ENCODE measurements at regions not wholly inside any gene's neighbourhood (a gene's known extent, or its start where the extent isn't known, plus 50 kb on each side); places are given as distances from the start of the nearest gene placed in this dataset.

GRCh38 chr2:133829450-133830020, 261.3 kb upstream of the NCKAP5 start:
- no peaks in the 10 kb centered on the region for H3K9me3 ChIP-seq (ENCODE audit: control insufficient read depth, insufficient read depth, low read length)
- no peaks in the 10 kb centered on the region for H3K36me3 ChIP-seq (ENCODE audit: insufficient read depth, low read length)
- H3K9ac ChIP-seq (ENCODE audit: low read depth, low read length) = no peak overlapping the region
- H3K4me1 ChIP-seq (ENCODE audit: insufficient read depth, low read length) = no peaks in the 10 kb centered on the region

GRCh38 chr2:133833746-133834145, 265.5 kb upstream of the NCKAP5 start:
- H3K4me1 ChIP-seq (ENCODE audit: insufficient read depth, low read length) = no peaks in the 10 kb centered on the region
- no peaks in the 10 kb centered on the region for H3K36me3 ChIP-seq (ENCODE audit: insufficient read depth, low read length)
- no peaks in the 10 kb centered on the region for H3K9me3 ChIP-seq (ENCODE audit: control insufficient read depth, insufficient read depth, low read length)
- H3K9ac ChIP-seq (ENCODE audit: low read depth, low read length) = no peak overlapping the region

- Histone ChIP-seq H3K9ac (ENCODE audit: low read depth, low read length) (no peak overlapping the region), H3K36me3 (ENCODE audit: insufficient read depth, low read length) (no peaks in the 10 kb centered on the region), H3K9me3 (ENCODE audit: control insufficient read depth, insufficient read depth, low read length) (no peaks in the 10 kb centered on the region), H3K4me1 (ENCODE audit: insufficient read depth, low read length) (no peaks in the 10 kb centered on the region)
Measured at GRCh38 chr2:133835821-133836619, 267.8 kb upstream of the NCKAP5 start.

- no peaks in the 10 kb centered on the region for H3K36me3 ChIP-seq (ENCODE audit: insufficient read depth, low read length)
- no peaks in the 10 kb centered on the region for H3K4me1 ChIP-seq (ENCODE audit: insufficient read depth, low read length)
- no peak overlapping the region for H3K9ac ChIP-seq (ENCODE audit: low read depth, low read length)
- no peaks in the 10 kb centered on the region for H3K9me3 ChIP-seq (ENCODE audit: control insufficient read depth, insufficient read depth, low read length)
Measured at GRCh38 chr2:133836691-133837345, 268.6 kb upstream of the NCKAP5 start.

GRCh38 chr2:133837441-133838094, 269.3 kb upstream of the NCKAP5 start:
- H3K36me3 ChIP-seq (ENCODE audit: insufficient read depth, low read length) = no peaks in the 10 kb centered on the region
- H3K9me3 ChIP-seq (ENCODE audit: control insufficient read depth, insufficient read depth, low read length) = no peaks in the 10 kb centered on the region
- no peaks in the 10 kb centered on the region for H3K4me1 ChIP-seq (ENCODE audit: insufficient read depth, low read length)
- H3K9ac ChIP-seq (ENCODE audit: low read depth, low read length) = no peak overlapping the region

- peaks cover 3% of the 10 kb centered on the region; the same call in 1 of the 2 replicates for H3K4me1 ChIP-seq (ENCODE audit: insufficient read depth, low read length)
- no peaks in the 10 kb centered on the region for H3K36me3 ChIP-seq (ENCODE audit: insufficient read depth, low read length)
- H3K9me3 ChIP-seq (ENCODE audit: control insufficient read depth, insufficient read depth, low read length) = no peaks in the 10 kb centered on the region
- no peak overlapping the region for H3K9ac ChIP-seq (ENCODE audit: low read depth, low read length)
Measured at GRCh38 chr2:133838642-133839365, 270.5 kb upstream of the NCKAP5 start.

GRCh38 chr2:133839677-133840076, 271.4 kb upstream of the NCKAP5 start:
- H3K36me3 ChIP-seq (ENCODE audit: insufficient read depth, low read length) = no peaks in the 10 kb centered on the region
- H3K9me3 ChIP-seq (ENCODE audit: control insufficient read depth, insufficient read depth, low read length) = no peaks in the 10 kb centered on the region
- H3K9ac ChIP-seq (ENCODE audit: low read depth, low read length) = no peak overlapping the region
- H3K4me1 ChIP-seq (ENCODE audit: insufficient read depth, low read length) = peaks cover 3% of the 10 kb centered on the region; the same call in 1 of the 2 replicates

- Histone ChIP-seq H3K4me1 (ENCODE audit: insufficient read depth, low read length) (peaks cover 3% of the 10 kb centered on the region; the same call in 1 of the 2 replicates), H3K9ac (ENCODE audit: low read depth, low read length) (no peak overlapping the region), H3K9me3 (ENCODE audit: control insufficient read depth, insufficient read depth, low read length) (no peaks in the 10 kb centered on the region)
Measured at GRCh38 chr2:133840761-133841160, 272.5 kb upstream of the NCKAP5 start.

GRCh38 chr2:133841900-133842299, 273.6 kb upstream of the NCKAP5 start:
- peaks cover 3% of the 10 kb centered on the region; the same call in 1 of the 2 replicates for H3K4me1 ChIP-seq (ENCODE audit: insufficient read depth, low read length)
- no peak overlapping the region for H3K9ac ChIP-seq (ENCODE audit: low read depth, low read length)
- no peaks in the 10 kb centered on the region for H3K36me3 ChIP-seq (ENCODE audit: insufficient read depth, low read length)
- no peaks in the 10 kb centered on the region for H3K9me3 ChIP-seq (ENCODE audit: control insufficient read depth, insufficient read depth, low read length)

More at GRCh38 chr2:133840761-133841160, 272.5 kb upstream of the NCKAP5 start:
- no peaks in the 10 kb centered on the region for H3K36me3 ChIP-seq (ENCODE audit: insufficient read depth, low read length)

- Histone ChIP-seq H3K4me1 (ENCODE audit: insufficient read depth, low read length) (peaks cover 3% of the 10 kb centered on the region; the same call in 1 of the 2 replicates), H3K9me3 (ENCODE audit: control insufficient read depth, insufficient read depth, low read length) (no peaks in the 10 kb centered on the region), H3K9ac (ENCODE audit: low read depth, low read length) (no peak overlapping the region), H3K36me3 (ENCODE audit: insufficient read depth, low read length) (no peaks in the 10 kb centered on the region)
Measured at GRCh38 chr2:133842446-133842845, 274.2 kb upstream of the NCKAP5 start.

GRCh38 chr2:133843091-133843490, 274.8 kb upstream of the NCKAP5 start:
- Histone ChIP-seq H3K36me3 (ENCODE audit: insufficient read depth, low read length) (no peaks in the 10 kb centered on the region), H3K9me3 (ENCODE audit: control insufficient read depth, insufficient read depth, low read length) (no peaks in the 10 kb centered on the region), H3K4me1 (ENCODE audit: insufficient read depth, low read length) (peaks cover 3% of the 10 kb centered on the region; the same call in 1 of the 2 replicates), H3K9ac (ENCODE audit: low read depth, low read length) (no peak overlapping the region)

GRCh38 chr2:133843551-133843950, 275.3 kb upstream of the NCKAP5 start:
- peaks cover 3% of the 10 kb centered on the region; the same call in 1 of the 2 replicates for H3K4me1 ChIP-seq (ENCODE audit: insufficient read depth, low read length)
- no peak overlapping the region for H3K9ac ChIP-seq (ENCODE audit: low read depth, low read length)
- H3K36me3 ChIP-seq (ENCODE audit: insufficient read depth, low read length) = no peaks in the 10 kb centered on the region
- no peaks in the 10 kb centered on the region for H3K9me3 ChIP-seq (ENCODE audit: control insufficient read depth, insufficient read depth, low read length)

GRCh38 chr2:133844214-133844892, 276.1 kb upstream of the NCKAP5 start:
- Histone ChIP-seq H3K9ac (ENCODE audit: low read depth, low read length) (no peak overlapping the region), H3K9me3 (ENCODE audit: control insufficient read depth, insufficient read depth, low read length) (no peaks in the 10 kb centered on the region)

More at GRCh38 chr2:133844214-133844892, 276.1 kb upstream of the NCKAP5 start:
- H3K36me3 ChIP-seq (ENCODE audit: insufficient read depth, low read length) = no peaks in the 10 kb centered on the region
- H3K4me1 ChIP-seq (ENCODE audit: insufficient read depth, low read length) = peaks cover 3% of the 10 kb centered on the region; the same call in 1 of the 2 replicates

All from ES-I3 (cell line).